KMS-11 (cell line): ENCODE measurements at regions not wholly inside any gene's neighbourhood (a gene's known extent, or its start where the extent isn't known, plus 50 kb on each side); places are given as distances from the start of the nearest gene placed in this dataset.

Source experiments
- H2AFZ ChIP-seq: fragments of 200-600 bp; sonication (generic); 2 replicates; pipeline ENCODE4 v1.6.1; 2016; ENCODE audit warnings: antibody characterized with exemption, mixed run types, low read depth
- H3K27ac ChIP-seq: fragments of 200-600 bp; sonication (generic); 2 replicates; pipeline ENCODE4 v1.6.1; 2016; ENCODE audit warnings: mild to moderate bottlenecking, mixed run types
- H3K27me3 ChIP-seq: fragments of 200-600 bp; sonication (generic); 2 replicates; pipeline ENCODE4 v1.6.1; 2017; ENCODE audit warnings: mild to moderate bottlenecking, low read depth, mixed run types, moderate library complexity; ENCODE audit not compliant: insufficient read depth
- H3K36me3 ChIP-seq: fragments of 200-600 bp; sonication (generic); 2 replicates; pipeline ENCODE4 v1.6.1; 2017; ENCODE audit warnings: mild to moderate bottlenecking, mixed run types; ENCODE audit not compliant: insufficient read depth
- H3K4me1 ChIP-seq: fragments of 200-600 bp; sonication (generic); 2 replicates; pipeline ENCODE4 v1.6.1; 2016; ENCODE audit warnings: mild to moderate bottlenecking, low read depth, mixed run types; ENCODE audit not compliant: poor library complexity, severe bottlenecking
- H3K4me2 ChIP-seq: fragments of 200-600 bp; sonication (generic); 2 replicates; pipeline ENCODE4 v1.7.0; 2016; ENCODE audit warnings: mild to moderate bottlenecking, mixed run types
- H3K4me3 ChIP-seq: fragments of 200-600 bp; sonication (generic); IDR thresholded peaks from 2 replicates; pipeline ENCODE4 v1.6.1; 2017; ENCODE audit warnings: low read depth, low read length, mixed read lengths; ENCODE audit not compliant: insufficient read depth
- H3K79me2 ChIP-seq: fragments of 200-600 bp; sonication (generic); 2 replicates; pipeline ENCODE4 v1.6.1; 2016; ENCODE audit warnings: low read depth, mixed run types; ENCODE audit not compliant: insufficient read depth
- H3K9ac ChIP-seq: fragments of 200-600 bp; sonication (generic); 2 replicates; pipeline ENCODE4 v1.6.1; 2016; ENCODE audit warnings: mild to moderate bottlenecking, mixed run types
- H4K20me1 ChIP-seq: fragments of 200-600 bp; sonication (generic); 2 replicates; pipeline ENCODE4 v1.6.1; 2016; ENCODE audit warnings: mild to moderate bottlenecking, mixed run types; ENCODE audit not compliant: insufficient read depth
- TF ChIP-seq, protein P1 (sequence below): fragments of 200-600 bp; sonication (generic); conservative IDR thresholded peaks from 2 replicates; pipeline ENCODE4 v1.6.1; 2017; ENCODE audit warnings: low read depth, mild to moderate bottlenecking, antibody characterized with exemption, low read length, moderate library complexity, mixed read lengths

DNA sequence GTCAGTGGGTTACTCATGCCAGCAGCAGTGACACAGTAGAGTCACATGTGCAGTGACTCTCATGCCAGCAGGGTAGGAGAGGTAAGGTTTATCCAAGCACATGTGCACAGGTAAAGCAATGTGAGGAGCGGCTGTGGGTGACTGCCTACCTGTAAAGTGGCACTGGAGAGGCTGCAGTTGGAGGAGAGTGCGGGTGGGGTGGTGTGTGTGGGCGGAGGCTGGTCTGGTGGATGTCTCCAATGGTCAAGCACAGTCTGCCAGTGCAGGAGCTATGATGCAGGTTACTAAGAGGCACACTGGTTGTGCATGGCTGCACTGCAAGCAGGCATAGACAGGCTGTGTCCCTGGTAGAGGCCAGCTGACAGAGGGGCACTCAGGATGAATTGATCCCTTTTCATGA is 588.2 kb upstream of the FTMT start:
- no peak overlapping the region for H3K4me2 ChIP-seq
- no peaks in the 10 kb centered on the region for H3K79me2 ChIP-seq
- H2AFZ ChIP-seq = no peak overlapping the region
- no peak overlapping the region for H3K4me3 ChIP-seq
- TF ChIP-seq, protein P1, sequence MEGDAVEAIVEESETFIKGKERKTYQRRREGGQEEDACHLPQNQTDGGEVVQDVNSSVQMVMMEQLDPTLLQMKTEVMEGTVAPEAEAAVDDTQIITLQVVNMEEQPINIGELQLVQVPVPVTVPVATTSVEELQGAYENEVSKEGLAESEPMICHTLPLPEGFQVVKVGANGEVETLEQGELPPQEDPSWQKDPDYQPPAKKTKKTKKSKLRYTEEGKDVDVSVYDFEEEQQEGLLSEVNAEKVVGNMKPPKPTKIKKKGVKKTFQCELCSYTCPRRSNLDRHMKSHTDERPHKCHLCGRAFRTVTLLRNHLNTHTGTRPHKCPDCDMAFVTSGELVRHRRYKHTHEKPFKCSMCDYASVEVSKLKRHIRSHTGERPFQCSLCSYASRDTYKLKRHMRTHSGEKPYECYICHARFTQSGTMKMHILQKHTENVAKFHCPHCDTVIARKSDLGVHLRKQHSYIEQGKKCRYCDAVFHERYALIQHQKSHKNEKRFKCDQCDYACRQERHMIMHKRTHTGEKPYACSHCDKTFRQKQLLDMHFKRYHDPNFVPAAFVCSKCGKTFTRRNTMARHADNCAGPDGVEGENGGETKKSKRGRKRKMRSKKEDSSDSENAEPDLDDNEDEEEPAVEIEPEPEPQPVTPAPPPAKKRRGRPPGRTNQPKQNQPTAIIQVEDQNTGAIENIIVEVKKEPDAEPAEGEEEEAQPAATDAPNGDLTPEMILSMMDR = no peak
- H3K9ac ChIP-seq = no peak overlapping the region
- H4K20me1 ChIP-seq = no peaks in the 10 kb centered on the region
- no peaks in the 10 kb centered on the region for H3K36me3 ChIP-seq
- no peaks in the 10 kb centered on the region for H3K4me1 ChIP-seq
- H3K27ac ChIP-seq = no peak overlapping the region
- H3K27me3 ChIP-seq = no peaks in the 10 kb centered on the region

DNA sequence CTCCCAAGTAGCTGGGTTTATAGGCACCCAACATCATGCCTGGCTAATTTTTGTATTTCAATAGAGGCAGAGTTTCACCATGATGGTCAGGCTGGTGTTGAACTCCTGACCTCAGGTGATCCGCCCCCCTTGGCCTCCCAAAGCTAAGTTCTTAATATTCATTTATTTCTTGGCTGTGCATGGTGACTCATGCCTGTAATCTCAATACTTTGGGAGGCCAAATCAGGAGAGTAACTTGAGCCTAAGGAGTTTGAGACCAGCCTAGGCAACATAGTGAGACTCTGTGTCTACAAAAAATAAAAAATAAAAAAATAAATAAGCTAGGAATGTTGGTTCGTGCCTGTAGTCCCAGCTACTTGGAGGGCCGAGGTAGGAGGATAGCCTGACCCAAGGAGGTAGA is 587.1 kb upstream of the FTMT start:
- TF ChIP-seq, protein P1 = no peak
- Histone ChIP-seq H3K36me3 (no peaks in the 10 kb centered on the region), H3K4me3 (no peak overlapping the region), H3K27ac (no peak overlapping the region), H3K79me2 (no peaks in the 10 kb centered on the region), H4K20me1 (no peaks in the 10 kb centered on the region), H3K4me1 (no peaks in the 10 kb centered on the region), H2AFZ (no peak overlapping the region), H3K4me2 (no peak overlapping the region), H3K27me3 (no peaks in the 10 kb centered on the region), H3K9ac (no peak overlapping the region)

GRCh38 chr5:121271546-121271945 is 580.1 kb upstream of the FTMT start:
- Histone ChIP-seq H2AFZ (no peak overlapping the region), H3K27ac (no peak overlapping the region), H3K9ac (no peak overlapping the region), H3K4me2 (no peak overlapping the region), H3K4me1 (no peaks in the 10 kb centered on the region), H3K36me3 (no peaks in the 10 kb centered on the region), H3K4me3 (no peak overlapping the region), H3K79me2 (no peaks in the 10 kb centered on the region), H4K20me1 (no peaks in the 10 kb centered on the region), H3K27me3 (no peaks in the 10 kb centered on the region)
- TF ChIP-seq, protein P1 = no peak

DNA sequence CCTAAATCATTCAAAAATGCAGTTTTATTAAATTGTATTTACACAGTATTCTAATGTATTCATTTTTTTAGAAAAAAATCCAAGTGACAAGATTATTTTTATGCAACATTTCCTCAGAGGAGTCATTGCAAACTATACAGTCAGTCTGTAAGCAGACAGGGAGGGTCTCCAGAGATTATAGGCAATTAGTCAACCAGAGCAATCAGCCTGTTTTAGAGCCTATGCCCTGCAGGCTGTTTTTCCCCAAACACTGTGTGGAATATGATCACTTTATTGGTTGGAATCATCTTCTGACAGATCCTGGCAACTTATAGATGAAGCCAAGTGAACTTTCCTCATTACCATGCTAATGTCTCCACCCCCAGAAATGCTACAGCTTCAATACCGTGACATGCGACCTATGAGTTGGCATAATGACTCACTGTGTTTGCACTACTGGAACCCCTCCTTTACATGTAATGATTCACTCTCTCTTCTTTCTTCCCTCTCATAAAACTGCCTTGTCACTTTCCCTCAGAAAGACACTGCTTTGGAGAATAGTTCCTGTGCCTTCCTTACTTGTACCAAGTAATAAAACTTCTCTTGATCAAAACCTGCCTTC is 577.7 kb upstream of the FTMT start:
- Histone ChIP-seq H2AFZ (no peak overlapping the region), H3K27me3 (no peaks in the 10 kb centered on the region), H3K36me3 (no peaks in the 10 kb centered on the region), H3K9ac (no peak overlapping the region), H3K4me2 (no peak overlapping the region), H3K4me1 (no peaks in the 10 kb centered on the region), H4K20me1 (no peaks in the 10 kb centered on the region), H3K79me2 (no peaks in the 10 kb centered on the region), H3K4me3 (no peak overlapping the region), H3K27ac (no peak overlapping the region)
- TF ChIP-seq, protein P1 = no peak
